ENCODE measurements at regions not wholly inside any gene's neighbourhood (a gene's known extent, or its start where the extent isn't known, plus 50 kb on each side); places are given as distances from the start of the nearest gene placed in this dataset.
"Not testable (repeated sequence)": the region's sequence is repeated elsewhere in the genome, so short reads cannot be mapped to it uniquely, and the experiment has no call there.

GRCh38 chr6:74222768-74223333 is 526.8 kb downstream of the CD109 start:
- DNase-seq: no peak

- DNase-seq: no peak
Observed at GRCh38 chr6:74213995-74214394, 518.0 kb downstream of the CD109 start.

- no peak for DNase-seq
Observed at GRCh38 chr6:74208239-74208638, 512.2 kb downstream of the CD109 start.

- no peak for DNase-seq
Observed at GRCh38 chr6:74199215-74199915, 503.4 kb downstream of the CD109 start.

GRCh38 chr6:74197310-74197709 is 501.3 kb downstream of the CD109 start:
- no peak for DNase-seq

- DNase-seq: no peak
Observed at GRCh38 chr6:74187811-74188210, 491.8 kb downstream of the CD109 start.

GRCh38 chr6:74182992-74183391 is 487.0 kb downstream of the CD109 start:
- peak in 1 of 56 donors; percentile 2 for DNase-seq

- DNase-seq: no peak
Observed at GRCh38 chr6:74181471-74181870, 485.5 kb downstream of the CD109 start.

- DNase-seq: no peak
Observed at GRCh38 chr6:74177506-74177905, 481.5 kb downstream of the CD109 start.

GRCh38 chr6:74170550-74170949 is 474.5 kb downstream of the CD109 start:
- not testable (repeated sequence) for DNase-seq

- no peak for DNase-seq
Observed at GRCh38 chr6:74170118-74170517, 474.1 kb downstream of the CD109 start.

- no peak for DNase-seq
Observed at GRCh38 chr6:74167976-74168375, 472.0 kb downstream of the CD109 start.

GRCh38 chr6:74167511-74167910 is 471.5 kb downstream of the CD109 start:
- DNase-seq: no peak

GRCh38 chr6:74166849-74167248 is 470.8 kb downstream of the CD109 start:
- DNase-seq: no peak

GRCh38 chr6:74161380-74161779 is 465.4 kb downstream of the CD109 start:
- no peak for DNase-seq

GRCh38 chr6:74152096-74152675 is 456.2 kb downstream of the CD109 start:
- no peak for DNase-seq

- no peak for DNase-seq
Observed at GRCh38 chr6:74145931-74146330, 449.9 kb downstream of the CD109 start.

GRCh38 chr6:74137911-74138310 is 441.9 kb downstream of the CD109 start:
- no peak for DNase-seq

- no peak for DNase-seq
Observed at GRCh38 chr6:74134327-74134726, 438.3 kb downstream of the CD109 start.

GRCh38 chr6:74133073-74133472 is 437.1 kb downstream of the CD109 start:
- DNase-seq: no peak

- DNase-seq: no peak
Observed at GRCh38 chr6:74130641-74131040, 434.6 kb downstream of the CD109 start.

- no peak for DNase-seq
Observed at GRCh38 chr6:74128536-74128935, 432.5 kb downstream of the CD109 start.

GRCh38 chr6:74117113-74117512 is 421.1 kb downstream of the CD109 start:
- DNase-seq: no peak

Data from nucleus accumbens (tissue), 56 donors.